K562 (cell line): ENCODE measurements at regions not wholly inside any gene's neighbourhood (a gene's known extent, or its start where the extent isn't known, plus 50 kb on each side); places are given as distances from the start of the nearest gene placed in this dataset.

Experiments
- ATAC-seq: fragments of 200-7000 bp; cut with Tn5 transposase; 3 replicates; pipeline ENCODE4 v1.9.1; 2020; ENCODE audit warnings: moderate library complexity
- BruUV-seq: library from RNA; stranded (reverse); fragments of 400-500 nt; replicated peaks from 2 replicates; lab custom pipeline; 2021; lab: Mats Ljungman, UMichigan
- CTCF ChIA-PET: fragments of 300-600 bp; formaldehyde crosslinking; extraction: SDS; loops from one replicate; lab custom pipeline; 2021; ENCODE audit warnings: low intra/inter-chr PET ratio; lab: Yijun Ruan, JAX
- POLR2A ChIA-PET: fragments of 300-600, 350-650 bp; sonication (Branson Sonifier 250); formaldehyde crosslinking; extraction: SDS; loops from one replicate; lab custom pipeline; 2021; ENCODE audit warnings: antibody characterized with exemption, inconsistent platforms; lab: Yijun Ruan, JAX
- DNase-seq, 4 experiments: peaks; one replicate each; pipeline versions ENCODE4 v3.0.0 to v3.0.0-alpha.2; 2011 to 2018; ENCODE audit warnings: low spot score in 3 of 4, mixed read lengths in 3 of 4; ENCODE audit errors: extremely low read depth in 1 of 4
- FAIRE-seq: peaks from 2 replicates; lab custom pipeline; 2011; peaks lifted over from hg19 to GRCh38; lab: Jason Lieb, UNC
- H2AFZ ChIP-seq: 2 replicates; pipeline ENCODE4 v1.6.0; 2011; ENCODE audit warnings: low read depth, low read length, control low read depth, inconsistent platforms
- H3K27ac ChIP-seq: fragments of 200-600 bp; 3 replicates; pipeline ENCODE4 v1.8.0; 2011; ENCODE audit warnings: low read depth, mild to moderate bottlenecking, control low read depth, inconsistent platforms, low read length, moderate library complexity, mixed read lengths; ENCODE audit errors: extremely low read depth
- H3K27me3 ChIP-seq, 2 experiments: fragments of 300-600 bp in 1 of 2; 2 replicates in 1 of 2; 3 replicates in 1 of 2; pipeline versions ENCODE4 v1.6.0 to v1.8.0; 2011; ENCODE audit warnings: inconsistent platforms in 2 of 2, low read length in 2 of 2, mild to moderate bottlenecking in 1 of 2, mixed read lengths in 1 of 2, moderate library complexity in 1 of 2; ENCODE audit not compliant: control insufficient read depth in 2 of 2, insufficient read depth in 2 of 2
- H3K36me3 ChIP-seq: fragments of 300-600 bp; 3 replicates; pipeline ENCODE4 v1.8.0; 2011; ENCODE audit warnings: mild to moderate bottlenecking, low read length, inconsistent platforms; ENCODE audit not compliant: control insufficient read depth, insufficient read depth
- H3K4me1 ChIP-seq, 2 experiments: fragments of 200-600 bp in 1 of 2; replicated peaks in 1 of 2; 2 replicates in 1 of 2; 3 replicates in 1 of 2; pipeline versions ENCODE4 v1.5.1 to v1.8.0; 2011; ENCODE audit warnings: inconsistent platforms in 2 of 2, low read length in 2 of 2, mild to moderate bottlenecking in 1 of 2, mixed read lengths in 1 of 2, moderate library complexity in 1 of 2; ENCODE audit not compliant: control insufficient read depth in 2 of 2, insufficient read depth in 2 of 2
- H3K4me2 ChIP-seq: 2 replicates; pipeline ENCODE4 v1.6.1; 2011; ENCODE audit warnings: low read length, control low read depth, inconsistent platforms, mixed read lengths; ENCODE audit not compliant: insufficient read depth
- H3K4me3 ChIP-seq: fragments of 200-600 bp; sonication (generic), shearing (Covaris generic); 2 replicates; pipeline ENCODE4 v1.5.1; 2016; ENCODE audit warnings: control low read depth, inconsistent platforms
- H3K79me2 ChIP-seq: fragments of 200-600 bp; 3 replicates; pipeline ENCODE4 v1.8.0; 2011; ENCODE audit warnings: low read length, inconsistent platforms; ENCODE audit not compliant: control insufficient read depth, insufficient read depth
- H3K9ac ChIP-seq, 2 experiments: 2 replicates each; pipeline versions ENCODE4 v1.6.0 to v1.6.1; 2011; ENCODE audit warnings: low read depth in 2 of 2, low read length in 2 of 2, control low read depth in 1 of 2, inconsistent platforms in 1 of 2, mild to moderate bottlenecking in 1 of 2, mixed read lengths in 1 of 2; ENCODE audit not compliant: insufficient read depth in 1 of 2
- H3K9me1 ChIP-seq: one replicate; pipeline ENCODE4 v1.6.0; 2011; ENCODE audit warnings: inconsistent platforms, mild to moderate bottlenecking, low read length, moderate library complexity; ENCODE audit not compliant: control insufficient read depth, insufficient read depth
- H3K9me3 ChIP-seq: replicated peaks from 2 replicates; pipeline ENCODE4 v1.5.1; 2011; ENCODE audit warnings: low read depth, low read length, inconsistent platforms; ENCODE audit not compliant: control insufficient read depth, insufficient read depth
- H4K20me1 ChIP-seq: replicated peaks from 2 replicates; pipeline ENCODE4 v1.6.1; 2011; ENCODE audit warnings: low read length, inconsistent platforms, mixed read lengths; ENCODE audit not compliant: control insufficient read depth, insufficient read depth
- ARNT ChIP-seq, 2 experiments: fragments of 450-650 bp; IDR thresholded peaks; 2 replicates each; pipeline ENCODE4 v1.6.1; 2016; ENCODE audit warnings: mild to moderate bottlenecking in 1 of 2
- CBX1 ChIP-seq: sonication (generic); IDR thresholded peaks from 2 replicates; pipeline ENCODE4 v1.6.1; 2016; ENCODE audit warnings: antibody characterized with exemption, low read depth, mild to moderate bottlenecking
- COPS2 ChIP-seq: fragments of 450-650 bp; conservative IDR thresholded peaks from 2 replicates; pipeline ENCODE4 v1.6.1; 2016; ENCODE audit warnings: mild to moderate bottlenecking, moderate library complexity
- DMBX1 ChIP-seq: fragments of 250-450 bp; sonication (Bioruptor Pico); IDR thresholded peaks from 2 replicates; pipeline ENCODE4 v1.8.0; 2022; ENCODE audit warnings: inconsistent platforms, mild to moderate bottlenecking, moderate library complexity, borderline replicate concordance
- HDAC1 ChIP-seq, 2 experiments: fragments of 450-650 bp; IDR thresholded peaks; 2 replicates each; pipeline ENCODE4 v1.6.1; 2016 to 2017; ENCODE audit warnings: inconsistent platforms in 1 of 2, mild to moderate bottlenecking in 1 of 2, moderate library complexity in 1 of 2
- HNRNPH1 ChIP-seq: fragments of 200-400 bp; formaldehyde crosslinking; optimal IDR thresholded peaks from 2 replicates; pipeline ENCODE3; 2017; ENCODE audit warnings: low read depth, mild to moderate bottlenecking, low read length, moderate library complexity
- MEF2D ChIP-seq: conservative IDR thresholded peaks from 2 replicates; pipeline ENCODE4 v1.6.1; 2016; ENCODE audit warnings: low read depth, missing genetic modification characterization, missing compliant biosample characterization
- RNF219 ChIP-seq: fragments of 250-450 bp; sonication (Bioruptor Pico); IDR thresholded peaks from 2 replicates; pipeline ENCODE4 v1.5.0; 2022; ENCODE audit warnings: mild to moderate bottlenecking
- THRAP3 ChIP-seq: fragments of 450-650 bp; IDR thresholded peaks from 2 replicates; pipeline ENCODE4 v1.6.1; 2016; ENCODE audit warnings: mild to moderate bottlenecking, inconsistent platforms, borderline replicate concordance
- ZBTB8A ChIP-seq: fragments of 450-650 bp; IDR thresholded peaks from 2 replicates; pipeline ENCODE4 v1.6.1; 2018; ENCODE audit warnings: mild to moderate bottlenecking, moderate library complexity; ENCODE audit not compliant: partially characterized antibody
- ZC3H11A ChIP-seq: IDR thresholded peaks from 2 replicates; pipeline ENCODE4 v1.6.1; 2012; ENCODE audit warnings: low read depth, low read length, improper control_type of control experiment
- ZNF407 ChIP-seq: fragments of 450-650 bp; IDR thresholded peaks from 2 replicates; pipeline ENCODE4 v1.6.1; 2016; ENCODE audit warnings: low read depth
- ZSCAN29 ChIP-seq: fragments of 450-650 bp; IDR thresholded peaks from 2 replicates; pipeline ENCODE4 v1.6.1; 2017
- WGBS: fragments of 100-300 bp; shearing (Covaris generic); methylation state at CpG from one replicate; pipeline ENCODE4 v1.1.6; 2016; ENCODE audit warnings: low coverage, mixed read lengths; ENCODE audit not compliant: insufficient coverage; ENCODE audit errors: missing lambda C conversion rate; 5-methylcytosine and 5-hydroxymethylcytosine counted together
- in situ Hi-C: fragments of 300-500 bp; cut with MboI; formaldehyde crosslinking; loops from 4 replicates; pipeline ENCODE4 v1.15.0; 2018; ENCODE audit warnings: inconsistent platforms, mixed read lengths
- intact Hi-C: fragments of 100-400 bp; cut with micrococcal nuclease; formaldehyde crosslinking; loops from 2 replicates; pipeline ENCODE4 v1.14.2; 2022

DNA sequence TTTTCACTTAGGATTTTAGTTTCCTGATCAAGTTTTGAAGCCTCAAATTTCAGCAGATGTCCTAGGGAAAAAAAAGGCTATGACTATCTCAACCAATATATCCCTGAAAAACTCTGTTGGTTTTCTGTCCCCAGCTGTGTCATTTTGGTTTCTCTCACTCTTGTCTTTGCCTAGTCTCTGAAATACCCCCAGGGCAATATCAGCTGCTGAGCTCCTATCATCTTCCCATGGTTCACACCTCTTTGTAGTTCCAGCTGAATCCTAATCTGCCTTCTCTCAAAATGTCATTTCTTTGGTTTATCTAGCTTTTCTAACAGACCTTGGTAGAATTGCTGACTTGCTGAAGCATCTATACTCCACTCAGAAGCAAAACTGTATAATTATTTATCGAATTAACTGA is 2370.5 kb downstream of the ARAP2 start:
- no peaks in the 10 kb centered on the region for H3K4me1 ChIP-seq
- in situ Hi-C loops, result no loop called here
- WGBS, result 0% methylated on average over 1 of the region's 1 CpG
- H3K9me1 ChIP-seq, result no peaks in the 10 kb centered on the region
- H3K4me2 ChIP-seq, result no peak overlapping the region
- BruUV-seq, result no TSS peak
- FAIRE-seq (no peak), ATAC-seq (no peak), DNase-seq (no peak)
- no peaks in the 10 kb centered on the region for H4K20me1 ChIP-seq
- no peaks in the 10 kb centered on the region for H3K79me2 ChIP-seq
- no peak overlapping the region for H3K4me3 ChIP-seq
- CTCF ChIA-PET, result no interaction called here
- intact Hi-C loops, result no loop called here
- H3K9me3 ChIP-seq, result no peaks in the 10 kb centered on the region
- POLR2A ChIA-PET, result no interaction called here
- no peak for TF ChIP-seq CBX1
- TF ChIP-seq COPS2, result no peak
- no peak for TF ChIP-seq RNF219 (CRISPR knock-in tag)
- no peak for TF ChIP-seq DMBX1 (CRISPR knock-in tag)
- no peak for TF ChIP-seq HNRNPH1
- TF ChIP-seq THRAP3, result no peak
- no peak for TF ChIP-seq ZNF407
- no peak for TF ChIP-seq ARNT (IDR thresholded peaks at IDR 0.05)
- TF ChIP-seq MEF2D (tag), result no peak
- TF ChIP-seq ZBTB8A, result no peak
- TF ChIP-seq HDAC1 (IDR thresholded peaks at IDR 0.05), result no peak
- no peak for TF ChIP-seq ZC3H11A
- no peak for TF ChIP-seq ZSCAN29
- no peaks in the 10 kb centered on the region for H3K27me3 ChIP-seq
- no peak overlapping the region for H3K9ac ChIP-seq
- no peaks in the 10 kb centered on the region for H3K36me3 ChIP-seq
- no peak overlapping the region for H3K27ac ChIP-seq
- no peak overlapping the region for H2AFZ ChIP-seq
